ENCODE measurements at regions not wholly inside any gene's neighbourhood (a gene's known extent, or its start where the extent isn't known, plus 50 kb on each side); places are given as distances from the start of the nearest gene placed in this dataset.

DNA sequence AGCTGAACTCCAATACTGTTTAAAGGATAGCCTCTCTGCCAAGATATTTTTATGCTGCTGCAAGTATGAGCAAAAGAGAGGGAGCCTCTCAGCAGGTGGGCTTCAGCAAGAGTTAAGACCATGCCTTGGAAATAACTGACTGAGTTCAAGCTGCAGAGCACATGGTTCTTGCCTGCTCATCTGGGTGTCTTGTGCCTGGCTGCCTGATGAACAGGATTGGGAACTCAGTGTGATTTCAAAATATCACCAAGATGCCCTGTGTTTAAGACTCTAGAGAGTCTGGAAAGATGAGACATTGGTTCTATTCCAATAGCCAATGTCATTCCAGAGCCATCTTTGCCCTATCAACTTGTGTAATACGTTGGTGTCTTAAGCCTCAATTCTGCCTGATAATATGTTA, 147.5 kb upstream of the VEPH1 start:
- no peak for ATAC-seq
- H3K9me3 ChIP-seq, result no peaks in the 10 kb centered on the region
- intact Hi-C loops (cut with DNase I), result no loop called here
- H3K27me3 ChIP-seq (ENCODE audit: low read depth), result no peaks in the 10 kb centered on the region
- DNase-seq, result no peak
- TF ChIP-seq, protein P1, sequence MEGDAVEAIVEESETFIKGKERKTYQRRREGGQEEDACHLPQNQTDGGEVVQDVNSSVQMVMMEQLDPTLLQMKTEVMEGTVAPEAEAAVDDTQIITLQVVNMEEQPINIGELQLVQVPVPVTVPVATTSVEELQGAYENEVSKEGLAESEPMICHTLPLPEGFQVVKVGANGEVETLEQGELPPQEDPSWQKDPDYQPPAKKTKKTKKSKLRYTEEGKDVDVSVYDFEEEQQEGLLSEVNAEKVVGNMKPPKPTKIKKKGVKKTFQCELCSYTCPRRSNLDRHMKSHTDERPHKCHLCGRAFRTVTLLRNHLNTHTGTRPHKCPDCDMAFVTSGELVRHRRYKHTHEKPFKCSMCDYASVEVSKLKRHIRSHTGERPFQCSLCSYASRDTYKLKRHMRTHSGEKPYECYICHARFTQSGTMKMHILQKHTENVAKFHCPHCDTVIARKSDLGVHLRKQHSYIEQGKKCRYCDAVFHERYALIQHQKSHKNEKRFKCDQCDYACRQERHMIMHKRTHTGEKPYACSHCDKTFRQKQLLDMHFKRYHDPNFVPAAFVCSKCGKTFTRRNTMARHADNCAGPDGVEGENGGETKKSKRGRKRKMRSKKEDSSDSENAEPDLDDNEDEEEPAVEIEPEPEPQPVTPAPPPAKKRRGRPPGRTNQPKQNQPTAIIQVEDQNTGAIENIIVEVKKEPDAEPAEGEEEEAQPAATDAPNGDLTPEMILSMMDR (IDR thresholded peaks at IDR 0.05), result no peak
- no peaks in the 10 kb centered on the region for H3K36me3 ChIP-seq
- no peak overlapping the region for H3K27ac ChIP-seq
- no peaks in the 10 kb centered on the region for H3K4me1 ChIP-seq
- no peak overlapping the region for H3K4me3 ChIP-seq

GRCh38 chr3:157650172-157650571, 147.0 kb upstream of the VEPH1 start:
- intact Hi-C loops (cut with DNase I), result no loop called here
- TF ChIP-seq, protein P1 (IDR thresholded peaks at IDR 0.05), result no peak
- no peaks in the 10 kb centered on the region for H3K36me3 ChIP-seq
- DNase-seq, result no peak
- H3K27ac ChIP-seq, result no peak overlapping the region
- H3K9me3 ChIP-seq, result no peaks in the 10 kb centered on the region
- no peaks in the 10 kb centered on the region for H3K4me1 ChIP-seq
- ATAC-seq, result no peak
- no peak overlapping the region for H3K4me3 ChIP-seq
- H3K27me3 ChIP-seq (ENCODE audit: low read depth), result no peaks in the 10 kb centered on the region

DNA sequence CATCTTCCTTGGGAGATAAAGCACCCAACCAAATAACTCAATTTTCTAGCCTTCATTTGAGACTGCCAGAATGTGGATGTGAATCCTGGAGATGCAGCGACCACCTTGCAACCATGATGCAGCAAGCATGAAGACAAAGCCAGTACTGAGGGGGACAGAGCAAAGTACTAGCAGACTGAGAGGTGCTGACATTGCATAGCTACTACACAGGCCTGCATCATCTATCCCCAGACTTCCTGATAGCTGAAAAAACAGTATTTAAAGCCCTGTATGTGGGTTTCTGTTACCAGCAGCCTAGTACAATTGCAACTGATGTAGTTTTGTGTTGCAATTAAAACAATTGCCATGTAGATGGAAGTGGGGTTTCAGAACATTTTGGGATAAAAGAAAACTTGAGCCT, 146.3 kb upstream of the VEPH1 start:
- intact Hi-C loops (cut with DNase I), result no loop called here
- Histone ChIP-seq H3K27ac (no peak overlapping the region), H3K4me3 (no peak overlapping the region), H3K36me3 (no peaks in the 10 kb centered on the region), H3K27me3 (ENCODE audit: low read depth) (no peaks in the 10 kb centered on the region), H3K4me1 (no peaks in the 10 kb centered on the region), H3K9me3 (no peaks in the 10 kb centered on the region)
- no peak for ATAC-seq
- TF ChIP-seq, protein P1 (IDR thresholded peaks at IDR 0.05), result no peak
- DNase-seq, result no peak

DNA sequence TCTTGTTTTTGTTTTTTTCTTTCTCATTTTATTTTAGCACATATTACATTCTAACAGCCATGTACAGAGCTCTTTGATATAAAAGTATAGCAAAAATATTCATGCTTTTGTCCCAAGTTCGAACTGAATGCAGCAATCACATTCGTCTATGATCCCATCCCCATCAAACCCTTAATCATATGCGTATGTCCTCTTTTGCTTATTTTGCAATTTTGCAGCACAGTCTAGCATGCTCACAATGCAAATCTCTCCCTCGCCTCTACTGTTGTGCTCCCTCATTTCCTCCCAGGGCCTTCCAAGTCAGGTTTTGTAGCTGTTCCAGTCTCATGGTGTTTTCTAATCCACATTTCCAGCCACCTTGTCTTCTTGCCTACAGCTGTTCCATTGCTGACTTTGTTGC, 144.6 kb upstream of the VEPH1 start:
- Histone ChIP-seq H3K36me3 (no peaks in the 10 kb centered on the region), H3K27me3 (ENCODE audit: low read depth) (no peaks in the 10 kb centered on the region), H3K9me3 (no peaks in the 10 kb centered on the region), H3K27ac (no peak overlapping the region), H3K4me1 (no peaks in the 10 kb centered on the region), H3K4me3 (no peak overlapping the region)
- intact Hi-C loops (cut with DNase I), result no loop called here
- DNase-seq (no peak), ATAC-seq (no peak)
- TF ChIP-seq, protein P1 (IDR thresholded peaks at IDR 0.05), result no peak

- no peaks in the 10 kb centered on the region for H3K9me3 ChIP-seq
- TF ChIP-seq, protein P1 (IDR thresholded peaks at IDR 0.05), result no peak
- H3K27me3 ChIP-seq (ENCODE audit: low read depth), result no peaks in the 10 kb centered on the region
- no peaks in the 10 kb centered on the region for H3K36me3 ChIP-seq
- intact Hi-C loops (cut with DNase I), result no loop called here
- ATAC-seq, result no peak
- DNase-seq, result no peak
- H3K4me3 ChIP-seq, result no peak overlapping the region
- no peak overlapping the region for H3K27ac ChIP-seq
- H3K4me1 ChIP-seq, result no peaks in the 10 kb centered on the region
Measured at GRCh38 chr3:157639756-157640426, 136.7 kb upstream of the VEPH1 start.
